HEK293 (cell line): ENCODE measurements at regions not wholly inside any gene's neighbourhood (a gene's known extent, or its start where the extent isn't known, plus 50 kb on each side); places are given as distances from the start of the nearest gene placed in this dataset.

Experiments
- CTCF ChIA-PET: fragments of 350-600 bp; formaldehyde crosslinking; extraction: SDS; loops from one replicate; lab custom pipeline; 2021; ENCODE audit warnings: antibody characterized with exemption; lab: Yijun Ruan, JAX
- POLR2A ChIA-PET: fragments of 300-600 bp; formaldehyde crosslinking; extraction: SDS; loops from one replicate; lab custom pipeline; 2020; ENCODE audit warnings: antibody characterized with exemption, inconsistent platforms; lab: Yijun Ruan, JAX
- H3K27ac ChIP-seq: fragments of 200-500 bp; sonication (Bioruptor generic); 2 replicates; pipeline ENCODE4 v1.5.1; 2014; ENCODE audit warnings: low read depth, low read length, control low read depth, inconsistent platforms; ENCODE audit errors: extremely low read depth
- H3K36me3 ChIP-seq, 2 experiments: fragments of 200-500 bp in 1 of 2; sonication (Bioruptor generic) in 1 of 2; 1 replicate in 1 of 2; 2 replicates in 1 of 2; pipeline ENCODE4 v1.5.1; 2014 to 2017; ENCODE audit warnings: inconsistent platforms in 2 of 2, low read length in 2 of 2; ENCODE audit not compliant: control insufficient read depth in 2 of 2, insufficient read depth in 1 of 2
- H3K4me1 ChIP-seq: fragments of 200-500 bp; sonication (Bioruptor generic); 2 replicates; pipeline ENCODE4 v1.5.1; 2014; ENCODE audit warnings: mild to moderate bottlenecking, low read length, inconsistent platforms; ENCODE audit not compliant: control insufficient read depth, insufficient read depth
- H3K4me3 ChIP-seq: 2 replicates; pipeline ENCODE4 v1.5.1; 2011; ENCODE audit warnings: low read depth, mild to moderate bottlenecking, control low read depth, low read length, moderate library complexity
- H3K9me3 ChIP-seq: fragments of 200-500 bp; sonication (Bioruptor generic); 2 replicates; pipeline ENCODE4 v1.5.1; 2014; ENCODE audit warnings: low read depth, low read length, inconsistent platforms; ENCODE audit not compliant: control insufficient read depth, insufficient read depth
- FEZF1 ChIP-seq: fragments of 450-650 bp; formaldehyde crosslinking; IDR thresholded peaks from 2 replicates; pipeline ENCODE4 v1.5.1; 2016; ENCODE audit warnings: missing biosample characterization, missing genetic modification characterization
- GLIS1 ChIP-seq: fragments of 450-650 bp; formaldehyde crosslinking; IDR thresholded peaks from 2 replicates; pipeline ENCODE4 v1.5.1; 2016; ENCODE audit warnings: missing biosample characterization, missing genetic modification characterization
- HOXD13 ChIP-seq: sonication (generic); formaldehyde crosslinking; IDR thresholded peaks from 2 replicates; pipeline ENCODE4 v1.8.0; 2022; ENCODE audit warnings: missing genetic modification reagents, borderline replicate concordance
- KLF7 ChIP-seq: fragments of 450-650 bp; formaldehyde crosslinking; IDR thresholded peaks from 2 replicates; pipeline ENCODE4 v1.5.1; 2016; ENCODE audit warnings: missing biosample characterization, missing genetic modification characterization, borderline replicate concordance
- SCRT2 ChIP-seq: fragments of 450-650 bp; formaldehyde crosslinking; IDR thresholded peaks from 2 replicates; pipeline ENCODE4 v1.5.1; 2016; ENCODE audit warnings: missing biosample characterization, missing genetic modification characterization
- ZBTB7A ChIP-seq: fragments of 450-650 bp; formaldehyde crosslinking; IDR thresholded peaks from 2 replicates; pipeline ENCODE4 v1.5.1; 2016; ENCODE audit warnings: low read depth, missing biosample characterization, missing genetic modification characterization
- ZEB2 ChIP-seq: fragments of 450-650 bp; formaldehyde crosslinking; IDR thresholded peaks from 2 replicates; pipeline ENCODE4 v1.5.1; 2016; ENCODE audit warnings: missing biosample characterization, missing genetic modification characterization
- ZFHX2 ChIP-seq: fragments of 450-650 bp; formaldehyde crosslinking; conservative IDR thresholded peaks from 2 replicates; pipeline ENCODE4 v1.5.1; 2016; ENCODE audit warnings: missing biosample characterization, missing genetic modification characterization
- ZNF146 ChIP-seq: fragments of 450-650 bp; formaldehyde crosslinking; IDR thresholded peaks from 2 replicates; pipeline ENCODE4 v1.5.1; 2016; ENCODE audit warnings: missing biosample characterization, missing genetic modification characterization
- ZNF473 ChIP-seq: fragments of 450-650 bp; formaldehyde crosslinking; IDR thresholded peaks from 2 replicates; pipeline ENCODE4 v1.5.1; 2017; ENCODE audit warnings: missing biosample characterization, missing genetic modification characterization
- ZNF548 ChIP-seq: fragments of 450-650 bp; formaldehyde crosslinking; IDR thresholded peaks from 2 replicates; pipeline ENCODE4 v1.5.1; 2016; ENCODE audit warnings: missing biosample characterization, missing genetic modification characterization
- ZNF600 ChIP-seq: fragments of 450-650 bp; formaldehyde crosslinking; IDR thresholded peaks from 2 replicates; pipeline ENCODE4 v1.5.1; 2016; ENCODE audit warnings: missing biosample characterization, missing genetic modification characterization
- ZNF768 ChIP-seq: fragments of 450-650 bp; formaldehyde crosslinking; IDR thresholded peaks from 2 replicates; pipeline ENCODE4 v1.5.1; 2018; ENCODE audit warnings: missing biosample characterization, mild to moderate bottlenecking, missing genetic modification characterization
- ZNF776 ChIP-seq: fragments of 450-650 bp; formaldehyde crosslinking; IDR thresholded peaks from 2 replicates; pipeline ENCODE4 v1.5.0; 2017; ENCODE audit warnings: missing biosample characterization, missing genetic modification characterization, borderline replicate concordance
- ZNF785 ChIP-seq: fragments of 450-650 bp; formaldehyde crosslinking; IDR thresholded peaks from 2 replicates; pipeline ENCODE4 v1.5.1; 2016; ENCODE audit warnings: missing biosample characterization, missing genetic modification characterization
- ZSCAN23 ChIP-seq: fragments of 450-650 bp; formaldehyde crosslinking; IDR thresholded peaks from 2 replicates; pipeline ENCODE4 v1.5.1; 2016; ENCODE audit warnings: missing biosample characterization, missing genetic modification characterization
- TF ChIP-seq, protein P1 (sequence below): fragments of 450-650 bp; formaldehyde crosslinking; IDR thresholded peaks from 2 replicates; pipeline ENCODE4 v1.5.1; 2016; ENCODE audit warnings: missing biosample characterization, missing genetic modification characterization
- TF ChIP-seq, protein P2 (sequence below): fragments of 450-650 bp; formaldehyde crosslinking; IDR thresholded peaks from 2 replicates; pipeline ENCODE4 v1.5.1; 2016; ENCODE audit warnings: missing biosample characterization, missing genetic modification characterization
- TF ChIP-seq, protein P3 (sequence below): fragments of 450-650 bp; IDR thresholded peaks from 2 replicates; pipeline ENCODE4 v1.5.1; 2018; ENCODE audit warnings: missing biosample characterization, missing genetic modification characterization

DNA sequence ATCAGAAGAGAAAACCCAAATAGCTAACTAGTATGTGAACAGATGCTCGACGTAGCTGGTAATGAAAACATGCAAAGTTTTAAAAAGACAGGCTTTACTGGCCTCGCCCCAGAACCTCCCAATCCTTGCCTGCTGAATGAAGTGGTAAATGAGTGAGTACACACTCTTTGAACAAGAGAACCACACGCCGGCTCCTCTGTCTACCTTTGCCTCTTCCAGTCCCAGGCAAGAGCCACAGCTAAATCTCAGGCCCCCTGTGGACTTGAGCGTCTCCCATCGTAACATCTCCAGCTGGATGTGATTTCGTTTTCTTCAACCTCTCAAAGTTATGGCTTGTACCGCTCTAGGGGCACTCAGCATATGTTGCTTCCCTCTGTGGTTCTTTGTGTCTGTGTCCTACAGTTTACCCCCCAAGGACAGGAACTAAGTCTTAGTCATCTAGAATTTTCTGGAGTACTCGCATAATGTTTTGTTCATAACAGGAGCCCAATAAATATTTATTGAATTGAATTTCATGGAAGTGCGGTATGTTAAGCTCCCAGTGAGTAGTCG, 153.2 kb upstream of the TAB2 start (continued):
- TF ChIP-seq ZEB2 (tag by site-specific recombination) (no peak), ZNF785 (tag by site-specific recombination) (no peak), ZNF548 (tag by site-specific recombination) (no peak), ZSCAN23 (no peak), ZNF473 (tag by site-specific recombination) (no peak), ZBTB7A (tag by site-specific recombination) (no peak), GLIS1 (tag by site-specific recombination) (no peak), ZNF776 (tag by site-specific recombination) (no peak), SCRT2 (no peak)
- TF ChIP-seq, protein P1, sequence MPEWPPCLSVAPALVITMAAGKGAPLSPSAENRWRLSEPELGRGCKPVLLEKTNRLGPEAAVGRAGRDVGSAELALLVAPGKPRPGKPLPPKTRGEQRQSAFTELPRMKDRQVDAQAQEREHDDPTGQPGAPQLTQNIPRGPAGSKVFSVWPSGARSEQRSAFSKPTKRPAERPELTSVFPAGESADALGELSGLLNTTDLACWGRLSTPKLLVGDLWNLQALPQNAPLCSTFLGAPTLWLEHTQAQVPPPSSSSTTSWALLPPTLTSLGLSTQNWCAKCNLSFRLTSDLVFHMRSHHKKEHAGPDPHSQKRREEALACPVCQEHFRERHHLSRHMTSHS (tag by site-specific recombination) = no peak
- TF ChIP-seq, protein P2, sequence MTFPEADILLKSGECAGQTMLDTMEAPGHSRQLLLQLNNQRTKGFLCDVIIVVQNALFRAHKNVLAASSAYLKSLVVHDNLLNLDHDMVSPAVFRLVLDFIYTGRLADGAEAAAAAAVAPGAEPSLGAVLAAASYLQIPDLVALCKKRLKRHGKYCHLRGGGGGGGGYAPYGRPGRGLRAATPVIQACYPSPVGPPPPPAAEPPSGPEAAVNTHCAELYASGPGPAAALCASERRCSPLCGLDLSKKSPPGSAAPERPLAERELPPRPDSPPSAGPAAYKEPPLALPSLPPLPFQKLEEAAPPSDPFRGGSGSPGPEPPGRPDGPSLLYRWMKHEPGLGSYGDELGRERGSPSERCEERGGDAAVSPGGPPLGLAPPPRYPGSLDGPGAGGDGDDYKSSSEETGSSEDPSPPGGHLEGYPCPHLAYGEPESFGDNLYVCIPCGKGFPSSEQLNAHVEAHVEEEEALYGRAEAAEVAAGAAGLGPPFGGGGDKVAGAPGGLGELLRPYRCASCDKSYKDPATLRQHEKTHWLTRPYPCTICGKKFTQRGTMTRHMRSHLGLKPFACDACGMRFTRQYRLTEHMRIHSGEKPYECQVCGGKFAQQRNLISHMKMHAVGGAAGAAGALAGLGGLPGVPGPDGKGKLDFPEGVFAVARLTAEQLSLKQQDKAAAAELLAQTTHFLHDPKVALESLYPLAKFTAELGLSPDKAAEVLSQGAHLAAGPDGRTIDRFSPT (tag by site-specific recombination) = no peak
- TF ChIP-seq, all 188 proteins: peak for 0

DNA sequence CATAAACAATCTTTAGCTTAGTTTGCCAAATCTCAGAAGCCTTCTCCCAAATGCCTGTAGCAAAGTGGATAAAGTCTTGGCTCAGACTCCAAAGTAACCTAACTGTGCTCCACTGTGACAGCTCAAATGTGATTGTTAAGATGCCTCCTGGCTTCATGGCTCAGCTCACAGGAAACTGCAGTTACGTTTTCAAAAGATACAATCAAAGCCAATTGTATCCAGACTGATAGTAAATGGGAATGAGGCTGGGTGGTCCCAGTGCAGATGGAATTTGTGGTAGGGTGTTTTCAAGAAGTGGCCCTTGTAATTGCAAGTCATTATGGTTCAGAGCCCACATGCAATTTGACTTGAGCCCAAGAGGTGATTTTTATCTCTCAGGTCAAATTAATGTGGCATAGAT, 151.2 kb upstream of the TAB2 start:
- no peak overlapping the region for H3K4me3 ChIP-seq
- no peaks in the 10 kb centered on the region for H3K36me3 ChIP-seq
- CTCF ChIA-PET = no interaction called here
- H3K4me1 ChIP-seq = peaks cover 4% of the 10 kb centered on the region; the same call in 1 of the 2 replicates
- POLR2A ChIA-PET = no interaction called here
- TF ChIP-seq ZFHX2 (tag by site-specific recombination) (no peak), HOXD13 (no peak), FEZF1 (peak; percentile 68), ZEB2 (tag by site-specific recombination) (no peak)
- no peak overlapping the region for H3K27ac ChIP-seq
- no peaks in the 10 kb centered on the region for H3K9me3 ChIP-seq

DNA sequence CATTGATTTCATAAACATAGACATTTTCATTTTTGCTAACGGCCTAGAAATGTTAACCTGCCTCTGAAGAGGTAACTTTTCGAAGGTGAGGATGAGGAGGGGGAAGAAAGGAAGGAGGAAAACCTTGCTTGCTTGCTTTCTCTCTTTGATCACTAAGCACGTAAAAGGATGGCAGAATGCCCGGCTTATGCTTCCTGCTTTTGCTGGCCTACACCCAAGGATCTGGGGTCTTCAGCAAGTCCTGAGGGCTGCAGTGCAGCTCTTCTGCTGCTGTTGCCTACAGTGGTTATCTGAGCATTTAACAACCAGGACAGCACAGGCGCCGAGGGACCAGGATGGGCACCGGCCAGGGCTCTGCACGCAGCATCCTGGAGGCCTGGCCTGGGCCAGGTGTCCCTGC, 150.8 kb upstream of the TAB2 start:
- CTCF ChIA-PET = no interaction called here
- peaks cover 4% of the 10 kb centered on the region; the same call in 1 of the 2 replicates for H3K4me1 ChIP-seq
- no peaks in the 10 kb centered on the region for H3K36me3 ChIP-seq
- no peak overlapping the region for H3K4me3 ChIP-seq
- POLR2A ChIA-PET = no interaction called here
- TF ChIP-seq, protein P3, sequence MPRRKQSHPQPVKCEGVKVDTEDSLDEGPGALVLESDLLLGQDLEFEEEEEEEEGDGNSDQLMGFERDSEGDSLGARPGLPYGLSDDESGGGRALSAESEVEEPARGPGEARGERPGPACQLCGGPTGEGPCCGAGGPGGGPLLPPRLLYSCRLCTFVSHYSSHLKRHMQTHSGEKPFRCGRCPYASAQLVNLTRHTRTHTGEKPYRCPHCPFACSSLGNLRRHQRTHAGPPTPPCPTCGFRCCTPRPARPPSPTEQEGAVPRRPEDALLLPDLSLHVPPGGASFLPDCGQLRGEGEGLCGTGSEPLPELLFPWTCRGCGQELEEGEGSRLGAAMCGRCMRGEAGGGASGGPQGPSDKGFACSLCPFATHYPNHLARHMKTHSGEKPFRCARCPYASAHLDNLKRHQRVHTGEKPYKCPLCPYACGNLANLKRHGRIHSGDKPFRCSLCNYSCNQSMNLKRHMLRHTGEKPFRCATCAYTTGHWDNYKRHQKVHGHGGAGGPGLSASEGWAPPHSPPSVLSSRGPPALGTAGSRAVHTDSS (tag by site-specific recombination) = peak; percentile 76
- TF ChIP-seq GLIS1 (tag by site-specific recombination) (no peak), ZNF600 (tag by site-specific recombination) (no peak), KLF7 (tag by site-specific recombination) (no peak), ZNF146 (tag by site-specific recombination) (no peak), ZNF768 (tag by site-specific recombination) (no peak)
- no peaks in the 10 kb centered on the region for H3K9me3 ChIP-seq
- no peak overlapping the region for H3K27ac ChIP-seq
